Neural cell (in vitro differentiated cells): ENCODE measurements at regions not wholly inside any gene's neighbourhood (a gene's known extent, or its start where the extent isn't known, plus 50 kb on each side); places are given as distances from the start of the nearest gene placed in this dataset.

Source experiments
- H2AFZ ChIP-seq: fragments of 200-600, 300-800 bp; sonication (generic), shearing (Covaris generic); 2 replicates; pipeline ENCODE4 v1.6.0; 2014; ENCODE audit warnings: low read depth, mild to moderate bottlenecking, antibody characterized with exemption, low read length, moderate library complexity
- H3F3A ChIP-seq: fragments of 200-600 bp; shearing (Covaris generic); 2 replicates; pipeline ENCODE4 v1.6.1; 2016; ENCODE audit warnings: mild to moderate bottlenecking, moderate library complexity, mixed read lengths, antibody characterized with exemption, low read length; ENCODE audit not compliant: insufficient read depth, poor library complexity, severe bottlenecking
- H3K27ac ChIP-seq: fragments of 200-600, 300-800 bp; sonication (generic), shearing (Covaris generic); 2 replicates; pipeline ENCODE4 v1.5.1; 2014; ENCODE audit warnings: mild to moderate bottlenecking, low read length, moderate library complexity
- H3K27me3 ChIP-seq: fragments of 300-800, 200-600 bp; sonication (generic), shearing (Covaris generic); 2 replicates; pipeline ENCODE4 v1.6.0; 2014; ENCODE audit warnings: mild to moderate bottlenecking, low read depth, low read length, moderate library complexity; ENCODE audit not compliant: insufficient read depth
- H3K36me3 ChIP-seq: fragments of 300-800, 200-600 bp; sonication (generic), shearing (Covaris generic); 2 replicates; pipeline ENCODE4 v1.5.1; 2014; ENCODE audit warnings: mild to moderate bottlenecking, antibody characterized with exemption, low read length, moderate library complexity; ENCODE audit not compliant: insufficient read depth
- H3K4me2 ChIP-seq: fragments of 300-800, 200-600 bp; sonication (generic), shearing (Covaris generic); 2 replicates; pipeline ENCODE4 v1.6.0; 2014; ENCODE audit warnings: mild to moderate bottlenecking, low read length
- H3K4me3 ChIP-seq: fragments of 300-800, 200-600 bp; sonication (generic), shearing (Covaris generic); 2 replicates; pipeline ENCODE4 v1.5.1; 2014; ENCODE audit warnings: mild to moderate bottlenecking, low read length, moderate library complexity
- H3K79me2 ChIP-seq: fragments of 200-600 bp; shearing (Covaris generic); replicated peaks from 2 replicates; pipeline ENCODE4 v1.6.0; 2014; ENCODE audit warnings: mild to moderate bottlenecking, low read length, moderate library complexity; ENCODE audit not compliant: insufficient read depth
- H3K9ac ChIP-seq: fragments of 300-800, 200-600 bp; sonication (generic), shearing (Covaris generic); 2 replicates; pipeline ENCODE4 v1.6.1; 2016; ENCODE audit warnings: mild to moderate bottlenecking, low read length, mixed read lengths
- H3K9me2 ChIP-seq: fragments of 200-600 bp; shearing (Covaris generic); 2 replicates; pipeline ENCODE4 v1.6.1; 2016; ENCODE audit warnings: mild to moderate bottlenecking, low read length, mixed read lengths; ENCODE audit not compliant: insufficient read depth
- H3K9me3 ChIP-seq: fragments of 200-600, 300-800 bp; sonication (generic), shearing (Covaris generic); 2 replicates; pipeline ENCODE4 v1.6.1; 2016; ENCODE audit warnings: mild to moderate bottlenecking, mixed run types, low read length, moderate library complexity, mixed read lengths
- H4K20me1 ChIP-seq: fragments of 200-600 bp; shearing (Covaris generic); 2 replicates; pipeline ENCODE4 v1.6.1; 2016; ENCODE audit warnings: mild to moderate bottlenecking, mixed run types; ENCODE audit not compliant: insufficient read depth
- CTCF ChIP-seq: fragments of 450-650 bp; IDR thresholded peaks from 2 replicates; pipeline ENCODE4 v1.5.1; 2014; ENCODE audit warnings: antibody characterized with exemption, mild to moderate bottlenecking, moderate library complexity; ENCODE audit not compliant: poor library complexity, severe bottlenecking
- EP300 ChIP-seq: fragments of 450-650 bp; conservative IDR thresholded peaks from 2 replicates; pipeline ENCODE4 v1.6.1; 2014; ENCODE audit warnings: antibody characterized with exemption, mild to moderate bottlenecking, moderate library complexity; ENCODE audit not compliant: poor library complexity, severe bottlenecking
- EZH2 ChIP-seq: fragments of 200-600, 300-800 bp; shearing (Covaris generic), sonication (generic); IDR thresholded peaks from 2 replicates; pipeline ENCODE4 v1.6.1; 2014; ENCODE audit warnings: antibody characterized with exemption, low read length, borderline replicate concordance, mild to moderate bottlenecking; ENCODE audit not compliant: insufficient read depth, poor library complexity, severe bottlenecking
- MXI1 ChIP-seq: fragments of 450-650 bp; conservative IDR thresholded peaks from 2 replicates; pipeline ENCODE4 v1.6.1; 2014; ENCODE audit warnings: antibody characterized with exemption, mild to moderate bottlenecking; ENCODE audit not compliant: poor library complexity, severe bottlenecking
- POLR2AphosphoS5 ChIP-seq: IDR thresholded peaks from 2 replicates; pipeline ENCODE4 v1.6.1; 2012
- RAD21 ChIP-seq: fragments of 450-650 bp; conservative IDR thresholded peaks from 2 replicates; pipeline ENCODE4 v1.6.1; 2014; ENCODE audit warnings: antibody characterized with exemption, mild to moderate bottlenecking, moderate library complexity
- SMC3 ChIP-seq: fragments of 450-650 bp; conservative IDR thresholded peaks from 2 replicates; pipeline ENCODE4 v1.6.1; 2014; ENCODE audit warnings: antibody characterized with exemption, mild to moderate bottlenecking, moderate library complexity; ENCODE audit not compliant: poor library complexity
- TAF1 ChIP-seq: IDR thresholded peaks from 2 replicates; pipeline ENCODE4 v1.6.1; 2012; ENCODE audit warnings: low read depth
- TF ChIP-seq, protein P1 (sequence below): IDR thresholded peaks from 2 replicates; pipeline ENCODE4 v1.6.1; 2012; ENCODE audit warnings: borderline replicate concordance

DNA sequence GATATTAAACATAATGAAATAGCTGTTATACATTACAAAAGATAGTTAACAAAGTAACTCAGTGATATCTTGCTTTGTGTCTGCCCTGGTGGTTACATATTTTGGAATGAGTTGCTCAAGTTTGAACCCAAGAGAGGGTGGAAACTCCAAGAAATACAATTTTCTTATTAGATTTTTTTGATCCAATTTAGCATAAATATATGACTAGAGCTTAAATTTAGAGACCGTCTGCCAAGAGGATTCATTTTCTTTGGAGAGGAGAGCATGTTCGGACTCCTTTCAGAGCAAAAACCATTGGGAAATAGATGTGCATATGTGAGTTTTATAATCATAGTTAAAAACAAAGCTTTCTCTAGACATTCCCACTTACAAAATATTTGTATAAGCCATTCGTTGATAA, 353.4 kb downstream of the EPM2A start:
- no peak overlapping the region for H3K4me2 ChIP-seq
- no peak overlapping the region for H2AFZ ChIP-seq
- no peaks in the 10 kb centered on the region for H3K9me2 ChIP-seq
- no peaks in the 10 kb centered on the region for H4K20me1 ChIP-seq
- H3K36me3 ChIP-seq, result no peaks in the 10 kb centered on the region
- no peak overlapping the region for H3K9ac ChIP-seq
- no peak for TF ChIP-seq MXI1
- no peak for TF ChIP-seq EZH2
- TF ChIP-seq, protein P1, sequence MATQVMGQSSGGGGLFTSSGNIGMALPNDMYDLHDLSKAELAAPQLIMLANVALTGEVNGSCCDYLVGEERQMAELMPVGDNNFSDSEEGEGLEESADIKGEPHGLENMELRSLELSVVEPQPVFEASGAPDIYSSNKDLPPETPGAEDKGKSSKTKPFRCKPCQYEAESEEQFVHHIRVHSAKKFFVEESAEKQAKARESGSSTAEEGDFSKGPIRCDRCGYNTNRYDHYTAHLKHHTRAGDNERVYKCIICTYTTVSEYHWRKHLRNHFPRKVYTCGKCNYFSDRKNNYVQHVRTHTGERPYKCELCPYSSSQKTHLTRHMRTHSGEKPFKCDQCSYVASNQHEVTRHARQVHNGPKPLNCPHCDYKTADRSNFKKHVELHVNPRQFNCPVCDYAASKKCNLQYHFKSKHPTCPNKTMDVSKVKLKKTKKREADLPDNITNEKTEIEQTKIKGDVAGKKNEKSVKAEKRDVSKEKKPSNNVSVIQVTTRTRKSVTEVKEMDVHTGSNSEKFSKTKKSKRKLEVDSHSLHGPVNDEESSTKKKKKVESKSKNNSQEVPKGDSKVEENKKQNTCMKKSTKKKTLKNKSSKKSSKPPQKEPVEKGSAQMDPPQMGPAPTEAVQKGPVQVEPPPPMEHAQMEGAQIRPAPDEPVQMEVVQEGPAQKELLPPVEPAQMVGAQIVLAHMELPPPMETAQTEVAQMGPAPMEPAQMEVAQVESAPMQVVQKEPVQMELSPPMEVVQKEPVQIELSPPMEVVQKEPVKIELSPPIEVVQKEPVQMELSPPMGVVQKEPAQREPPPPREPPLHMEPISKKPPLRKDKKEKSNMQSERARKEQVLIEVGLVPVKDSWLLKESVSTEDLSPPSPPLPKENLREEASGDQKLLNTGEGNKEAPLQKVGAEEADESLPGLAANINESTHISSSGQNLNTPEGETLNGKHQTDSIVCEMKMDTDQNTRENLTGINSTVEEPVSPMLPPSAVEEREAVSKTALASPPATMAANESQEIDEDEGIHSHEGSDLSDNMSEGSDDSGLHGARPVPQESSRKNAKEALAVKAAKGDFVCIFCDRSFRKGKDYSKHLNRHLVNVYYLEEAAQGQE, result no peak
- TF ChIP-seq EP300, result no peak
- TF ChIP-seq RAD21, result no peak
- no peak for TF ChIP-seq SMC3
- no peak overlapping the region for H3K27ac ChIP-seq
- H3K27me3 ChIP-seq, result no peaks in the 10 kb centered on the region
- H3K9me3 ChIP-seq, result no peaks in the 10 kb centered on the region
- H3K4me3 ChIP-seq, result no peak overlapping the region
- H3K79me2 ChIP-seq, result no peaks in the 10 kb centered on the region
- no peaks in the 10 kb centered on the region for H3F3A ChIP-seq

GRCh38 chr6:145383428-145383827, 351.9 kb downstream of the EPM2A start:
- Histone ChIP-seq H2AFZ (no peak overlapping the region), H3K9ac (no peak overlapping the region), H4K20me1 (no peaks in the 10 kb centered on the region), H3K27ac (no peak overlapping the region), H3K9me3 (no peaks in the 10 kb centered on the region), H3K4me3 (no peak overlapping the region), H3K9me2 (no peaks in the 10 kb centered on the region), H3K4me2 (no peak overlapping the region), H3F3A (no peaks in the 10 kb centered on the region), H3K27me3 (no peaks in the 10 kb centered on the region), H3K79me2 (no peaks in the 10 kb centered on the region), H3K36me3 (no peaks in the 10 kb centered on the region)
- TF ChIP-seq EZH2 (no peak), SMC3 (no peak), RAD21 (no peak), CTCF (no peak), MXI1 (no peak), TAF1 (no peak), EP300 (no peak), POLR2AphosphoS5 (no peak)
- TF ChIP-seq, protein P1, result no peak
